HPDE6-E6E7 (cell line): ENCODE measurements at regions not wholly inside any gene's neighbourhood (a gene's known extent, or its start where the extent isn't known, plus 50 kb on each side); places are given as distances from the start of the nearest gene placed in this dataset.

ENCODE experiments used
- DNase-seq: peaks from one replicate; pipeline ENCODE4 v3.0.0; 2011; ENCODE audit warnings: missing footprints; ENCODE audit errors: extremely low spot score

DNA sequence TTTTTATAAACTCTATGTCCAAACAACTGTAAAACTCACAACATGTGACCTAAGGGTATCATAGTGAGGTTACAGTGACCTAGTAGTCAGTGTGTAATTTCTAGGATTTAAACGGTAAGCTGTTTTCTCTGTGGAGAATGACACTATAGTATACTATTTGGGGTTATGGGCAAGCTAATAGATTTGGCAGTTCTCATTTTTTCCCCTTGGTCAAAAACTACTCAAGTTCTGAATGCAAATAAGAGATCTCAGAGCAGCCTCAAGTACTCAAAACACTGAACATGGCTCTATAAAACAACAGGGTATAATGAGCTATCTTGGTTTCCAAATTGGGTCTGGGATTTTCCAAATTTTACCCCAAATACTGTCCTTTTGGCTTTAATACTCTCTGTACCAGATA lies 88.5 kb upstream of the HMCN1 start:
- no peak for DNase-seq

DNA sequence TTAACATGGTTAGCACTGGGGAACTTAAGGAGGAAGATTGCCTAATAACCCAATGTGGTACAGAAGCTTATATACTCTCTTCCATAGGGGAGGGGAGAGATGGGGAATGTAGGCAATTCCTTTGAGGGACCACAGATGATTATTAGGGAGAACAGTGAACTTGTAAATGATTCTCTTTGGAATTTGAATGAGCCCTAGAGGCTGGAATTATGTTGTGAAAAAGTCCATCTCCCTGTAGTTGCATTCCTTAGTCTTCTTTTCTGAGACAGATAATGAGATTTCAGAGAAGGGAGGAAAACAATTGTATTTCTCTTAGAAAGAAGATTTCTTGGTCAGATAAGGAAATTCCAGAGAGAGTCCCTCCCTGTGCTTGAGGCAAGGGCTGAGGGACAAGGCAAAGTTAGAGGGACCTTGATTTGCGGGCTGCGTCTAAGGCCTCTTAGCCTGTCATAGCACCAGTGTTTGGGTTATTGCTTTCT lies 89.0 kb upstream of the HMCN1 start:
- no peak for DNase-seq

DNA sequence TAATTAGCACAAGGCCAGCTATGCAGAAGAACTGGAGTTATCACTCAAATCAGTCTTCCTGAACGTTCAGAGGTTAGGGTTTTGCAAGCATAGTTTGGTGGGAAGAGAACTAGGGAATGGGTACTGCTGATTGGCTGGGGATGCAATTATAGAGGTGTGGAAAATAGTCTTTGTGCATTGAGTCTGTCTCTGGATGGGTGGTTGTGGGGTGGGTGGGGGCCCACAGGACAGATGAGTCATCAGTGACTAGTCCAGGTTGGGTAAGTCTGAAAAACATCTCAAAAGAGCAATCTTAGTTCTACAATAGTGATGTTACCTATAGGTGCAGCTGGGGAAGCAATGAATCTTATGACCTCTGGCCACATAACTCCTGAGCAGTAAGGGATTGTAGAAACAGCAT lies 89.7 kb upstream of the HMCN1 start:
- no peak for DNase-seq

DNA sequence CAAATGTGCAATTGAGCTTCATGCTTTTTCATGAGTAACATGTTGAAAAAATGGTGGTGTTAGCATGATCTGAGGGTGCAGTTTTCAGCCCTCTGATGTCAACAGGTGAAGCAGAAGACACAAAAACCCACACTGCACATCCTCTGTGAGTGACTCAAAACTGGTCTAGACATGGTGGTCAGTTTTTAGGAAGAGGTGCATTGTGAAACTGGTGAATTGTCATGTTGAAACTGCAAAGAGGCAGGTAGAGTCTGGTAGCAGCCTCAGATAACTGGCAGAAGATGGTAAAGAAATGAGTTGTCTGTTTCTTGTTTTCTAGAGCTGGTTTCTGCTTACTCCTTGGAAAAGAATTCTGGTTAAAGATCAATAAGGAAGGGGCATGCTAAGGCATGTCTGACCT lies 97.3 kb upstream of the HMCN1 start:
- peak; percentile 19 for DNase-seq

DNA sequence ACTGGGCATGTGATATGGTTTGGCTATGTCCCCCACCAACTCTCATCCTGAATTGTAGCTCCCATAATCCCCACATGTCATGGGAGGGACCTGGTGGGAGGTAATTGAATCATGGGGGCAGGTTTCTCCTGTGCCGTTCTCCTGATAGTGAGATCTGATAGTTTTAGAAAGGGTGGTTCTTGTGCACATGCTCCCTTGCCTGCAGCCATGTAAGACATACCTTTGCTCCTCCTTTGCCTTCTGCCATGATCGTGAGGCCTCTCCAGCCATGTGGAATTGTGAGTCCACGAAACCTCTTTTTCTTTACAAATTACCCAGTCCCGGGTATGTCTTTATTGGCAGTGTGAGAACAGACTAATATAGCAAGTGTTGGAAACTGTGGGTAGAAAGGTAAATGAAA lies 99.5 kb upstream of the HMCN1 start:
- no peak for DNase-seq

DNA sequence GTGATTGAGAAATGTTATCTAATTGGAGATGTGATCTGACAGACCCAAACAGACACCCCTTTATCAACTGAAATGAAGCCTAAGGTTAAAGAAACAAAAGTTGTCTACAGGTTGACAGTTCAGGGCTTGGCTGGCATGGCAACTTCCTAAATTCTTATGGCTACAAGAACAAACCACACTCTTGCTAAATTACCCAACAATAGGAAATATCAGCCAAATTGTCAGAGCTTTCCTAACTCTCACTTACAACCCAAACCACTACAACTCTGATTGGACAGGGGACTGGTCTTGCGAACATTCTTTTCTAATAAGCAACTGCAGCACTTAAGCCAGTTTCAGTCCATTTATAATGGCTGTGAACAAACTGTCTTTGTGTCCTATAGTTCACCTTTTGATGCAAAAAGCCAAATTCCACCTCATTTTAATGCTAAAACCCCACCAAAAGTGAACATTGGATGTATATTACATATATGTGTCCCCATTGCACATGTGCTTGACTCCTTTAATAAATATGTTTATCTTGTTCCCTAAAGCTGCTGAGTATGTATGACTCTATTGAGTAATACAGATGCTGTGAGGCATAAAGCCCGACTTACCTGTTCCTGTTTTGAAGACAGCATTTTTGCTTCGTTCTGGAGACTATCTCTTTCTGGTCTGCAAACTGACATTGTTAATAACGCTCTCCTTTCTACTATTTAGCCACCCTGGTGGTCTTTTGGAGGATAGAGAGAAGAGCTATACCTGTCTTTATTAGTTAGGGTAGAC lies 101.3 kb upstream of the HMCN1 start:
- DNase-seq: no peak

DNA sequence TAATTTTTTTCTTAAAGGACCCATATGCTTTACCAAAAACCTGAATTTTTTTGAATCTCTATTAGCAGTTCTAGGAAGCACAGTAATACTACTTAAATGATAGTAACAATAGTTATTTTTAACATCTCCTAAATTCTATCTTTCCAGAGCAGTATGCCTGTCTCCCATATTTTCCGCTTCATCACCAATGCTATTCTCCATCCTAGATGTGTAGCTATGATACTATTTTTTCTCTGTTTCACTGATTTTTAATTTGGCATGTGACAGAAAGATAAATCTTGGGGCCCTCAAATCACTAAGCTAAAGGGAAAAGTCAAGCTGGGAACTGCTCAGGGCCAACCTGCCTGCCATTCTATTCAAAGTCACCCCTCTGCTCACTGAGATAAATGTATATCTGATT lies 102.3 kb upstream of the HMCN1 start:
- DNase-seq: no peak

DNA sequence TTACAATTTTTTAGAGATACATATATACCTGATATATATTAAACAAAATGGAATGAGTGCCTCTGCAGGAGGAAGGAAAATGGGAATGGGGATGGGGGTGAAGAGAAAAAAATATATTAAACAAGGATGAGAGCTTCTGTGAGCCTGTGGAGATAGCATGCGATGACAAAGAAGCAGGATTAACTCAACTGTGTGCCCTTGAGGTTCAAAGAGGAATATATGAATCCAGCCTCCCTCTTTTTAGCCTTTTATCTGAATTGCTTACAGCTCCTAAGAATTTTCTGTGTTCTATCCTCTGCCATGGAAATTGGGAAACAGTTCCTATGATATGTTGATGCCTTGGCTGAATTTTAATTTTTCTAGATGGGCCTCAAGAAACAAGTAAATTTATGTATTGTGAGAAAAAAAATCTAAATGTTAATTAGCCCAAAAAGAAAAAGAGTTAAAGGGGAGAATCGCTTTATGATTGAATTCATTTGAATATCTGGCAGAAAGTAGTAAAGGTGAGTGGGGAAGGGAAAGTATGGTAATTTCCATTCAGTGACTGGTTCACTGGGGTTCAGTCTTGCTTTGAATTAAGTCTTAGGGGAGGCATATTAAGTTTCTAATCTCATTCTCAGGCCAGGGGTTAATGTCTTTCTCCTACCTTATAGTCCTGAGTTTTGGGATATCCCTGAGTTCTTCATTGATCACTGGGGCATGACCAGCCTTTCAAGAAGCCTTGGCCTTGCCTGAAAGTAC lies 106.3 kb upstream of the HMCN1 start:
- no peak for DNase-seq

DNA sequence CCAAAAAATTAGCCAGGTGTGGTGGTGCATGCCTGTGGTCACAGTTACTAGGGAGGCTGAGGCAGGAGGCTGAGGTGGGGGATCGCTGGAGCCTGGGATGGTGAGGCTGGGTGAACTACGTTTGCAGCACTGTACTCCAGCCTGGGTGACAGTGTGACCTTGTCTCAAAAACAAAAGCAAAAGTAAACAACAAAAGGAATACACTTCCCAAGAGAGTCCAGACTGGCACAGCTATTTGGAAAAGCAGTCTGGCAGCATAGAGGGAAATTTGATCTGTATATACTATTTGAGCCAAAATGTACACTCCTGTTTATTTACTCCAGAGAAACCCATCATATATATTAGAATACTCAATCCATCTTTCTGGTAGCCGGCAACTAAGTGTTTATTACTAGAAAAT lies 107.0 kb upstream of the HMCN1 start:
- DNase-seq: no peak

DNA sequence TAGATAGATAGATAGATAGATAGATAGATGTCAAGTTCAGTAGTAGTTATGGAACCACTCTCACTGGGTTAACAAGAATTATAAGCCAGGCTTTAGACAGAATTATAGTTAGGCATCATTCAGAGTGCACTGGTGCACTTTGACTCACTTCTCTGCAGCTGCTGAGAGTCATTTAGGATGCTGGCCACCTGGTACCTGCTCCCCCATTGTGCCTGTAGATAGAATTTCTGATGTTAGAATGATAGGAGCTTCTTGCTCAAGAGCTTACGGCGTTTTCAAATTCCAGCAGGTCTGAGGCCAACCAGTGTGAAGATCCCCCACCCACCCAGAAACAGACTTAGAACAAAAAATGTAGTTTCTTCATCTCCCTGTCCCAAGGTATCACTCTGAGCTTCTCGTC lies 107.8 kb upstream of the HMCN1 start:
- no peak for DNase-seq

DNA sequence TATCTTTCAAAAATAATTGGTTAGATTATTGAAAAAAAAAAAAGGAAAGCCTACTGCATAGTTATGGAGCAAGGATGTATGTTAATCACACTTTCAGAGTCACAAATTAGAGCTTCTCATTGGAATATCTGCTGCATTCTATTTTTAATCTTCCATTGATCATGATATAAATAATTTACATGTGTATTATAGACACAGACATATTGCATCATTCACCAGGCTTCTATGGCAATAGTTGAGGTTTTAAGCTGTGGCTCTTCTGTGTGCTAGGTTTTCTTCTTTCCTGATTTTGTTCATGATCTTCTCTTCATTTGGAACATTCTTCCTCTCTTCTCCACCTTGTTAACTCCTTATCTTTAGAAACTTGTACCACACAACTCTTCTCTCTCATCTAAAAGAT lies 123.2 kb upstream of the HMCN1 start:
- no peak for DNase-seq

DNA sequence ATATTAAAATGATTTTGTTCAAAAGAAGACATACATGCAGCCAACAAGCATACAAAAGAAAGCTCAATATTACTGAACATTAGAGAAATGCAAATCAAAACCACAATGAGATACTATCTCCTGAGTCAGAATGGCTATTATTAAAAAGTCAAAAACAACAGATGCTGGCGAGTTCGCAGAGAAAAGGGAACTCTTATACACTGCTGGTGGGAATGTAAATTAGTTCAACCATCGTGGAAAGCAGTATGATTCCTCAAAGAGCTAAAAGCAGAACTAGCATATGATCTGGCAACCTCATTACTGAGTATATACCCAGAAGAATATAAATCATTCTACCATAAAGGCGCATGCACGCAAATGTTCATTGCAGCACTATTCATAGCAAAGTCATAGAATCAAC lies 126.0 kb upstream of the HMCN1 start:
- DNase-seq: no peak

DNA sequence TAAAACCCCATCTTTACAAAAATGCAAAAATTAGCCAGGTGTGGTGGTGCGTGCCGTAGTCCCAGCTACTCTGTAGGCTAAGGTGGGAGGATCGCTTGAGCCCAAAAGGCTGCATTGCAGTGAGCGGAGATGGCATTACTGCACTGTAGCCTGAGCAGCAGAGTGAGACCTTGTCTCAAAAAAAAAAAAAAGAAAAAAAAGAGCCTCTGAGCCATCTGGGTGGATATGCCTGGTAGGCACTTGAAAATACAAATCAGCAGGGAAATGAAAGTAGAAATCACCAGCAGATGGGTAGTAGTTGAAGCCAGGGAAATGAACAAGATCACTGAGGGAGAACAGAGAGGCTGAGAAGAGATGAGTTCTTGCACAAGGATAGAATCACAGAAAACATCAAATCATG lies 131.0 kb upstream of the HMCN1 start:
- DNase-seq: no peak

DNA sequence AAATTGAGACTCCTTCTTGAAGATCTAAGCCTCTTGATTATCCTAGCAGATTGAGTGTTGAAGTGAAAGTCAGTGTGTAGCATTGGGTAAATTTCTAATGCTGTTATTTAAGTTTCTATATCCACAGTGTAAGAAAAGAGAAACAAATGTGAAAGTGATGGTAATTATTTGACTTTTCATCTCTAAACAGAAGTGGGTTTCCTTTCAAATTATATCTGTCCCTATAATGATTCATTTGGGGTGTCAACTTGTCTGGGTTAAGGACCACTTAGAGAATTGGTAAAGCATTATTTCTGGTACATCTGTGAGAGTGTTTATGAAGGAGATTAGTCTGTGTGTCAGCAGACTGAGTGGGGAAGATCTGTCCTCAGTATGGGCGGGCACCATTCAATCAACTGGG lies 133.0 kb upstream of the HMCN1 start:
- no peak for DNase-seq

DNA sequence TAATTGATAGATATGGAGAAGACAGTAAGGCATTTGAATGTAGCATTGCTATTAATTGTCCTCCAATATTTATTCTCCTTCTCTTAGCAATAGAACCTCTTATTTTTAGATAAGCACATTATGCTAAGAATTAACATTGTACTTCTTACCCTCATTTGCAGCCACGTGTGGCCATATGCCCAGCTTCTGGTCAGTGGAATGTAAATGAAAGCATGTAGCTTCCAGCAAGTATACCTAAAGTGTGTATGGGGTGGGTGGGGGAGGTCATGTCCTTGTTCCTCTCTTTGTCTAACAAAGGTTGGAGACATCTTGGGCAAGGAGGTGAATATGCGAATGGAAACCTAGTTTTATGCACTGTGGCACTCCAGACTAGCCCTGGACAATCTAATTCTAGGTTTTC lies 133.6 kb upstream of the HMCN1 start:
- DNase-seq: no peak

DNA sequence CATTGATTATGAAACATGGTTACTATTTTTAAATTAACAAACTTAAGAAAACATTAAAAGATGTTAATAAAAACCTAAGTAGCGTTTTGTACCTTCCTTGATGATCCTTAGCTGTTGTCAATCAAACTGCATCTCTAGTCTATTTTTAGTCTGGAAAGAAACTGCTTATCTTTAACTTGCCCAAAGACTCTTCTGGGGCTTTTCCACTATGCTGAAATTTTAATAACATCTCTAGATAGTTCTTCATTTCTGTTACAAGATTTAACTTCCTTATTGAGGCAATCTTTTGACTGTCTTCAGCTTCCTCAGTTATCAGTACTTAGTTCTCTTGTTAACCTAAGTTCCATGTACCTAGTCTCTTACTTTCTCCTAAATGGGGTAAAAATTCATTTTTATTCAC lies 135.9 kb upstream of the HMCN1 start:
- no peak for DNase-seq

DNA sequence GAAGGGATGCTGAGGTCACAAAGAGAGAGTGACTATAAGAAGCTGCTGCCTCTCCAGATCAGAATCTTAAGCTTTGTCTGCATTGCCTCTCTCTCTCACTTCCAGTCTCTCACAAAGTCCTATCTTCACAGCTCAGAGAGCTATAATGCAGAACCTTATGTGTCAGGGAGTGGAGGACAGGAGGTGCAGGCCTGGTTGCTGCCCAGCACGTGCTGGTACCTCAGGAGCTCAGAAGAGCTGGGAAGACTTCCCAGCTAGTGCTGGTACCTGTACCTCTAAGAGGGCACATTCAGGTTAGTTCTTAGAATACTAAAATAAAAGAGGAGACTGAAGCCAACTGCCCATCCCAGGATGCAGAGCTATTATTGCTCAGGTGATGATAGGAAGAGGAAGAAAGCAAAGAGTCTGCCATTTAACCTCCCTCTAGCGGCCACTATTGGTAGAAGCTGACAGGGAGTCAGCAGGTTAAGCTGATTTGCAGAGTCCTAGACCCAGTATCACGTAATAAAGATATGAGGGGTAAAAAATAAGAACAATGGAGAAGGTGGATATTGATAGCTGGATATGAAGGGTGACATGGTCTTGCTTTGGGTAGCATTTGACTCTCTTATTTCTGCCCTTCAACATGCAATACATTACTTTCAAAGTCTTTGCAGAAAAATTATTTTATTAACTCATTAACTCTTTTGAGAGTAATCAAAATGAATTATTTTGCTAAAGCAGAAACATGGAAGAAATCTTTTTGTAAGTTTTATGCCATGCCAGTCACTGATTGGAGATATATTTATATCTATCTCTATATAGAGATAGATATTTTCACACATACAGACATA lies 138.1 kb upstream of the HMCN1 start:
- peak; percentile 57 for DNase-seq

DNA sequence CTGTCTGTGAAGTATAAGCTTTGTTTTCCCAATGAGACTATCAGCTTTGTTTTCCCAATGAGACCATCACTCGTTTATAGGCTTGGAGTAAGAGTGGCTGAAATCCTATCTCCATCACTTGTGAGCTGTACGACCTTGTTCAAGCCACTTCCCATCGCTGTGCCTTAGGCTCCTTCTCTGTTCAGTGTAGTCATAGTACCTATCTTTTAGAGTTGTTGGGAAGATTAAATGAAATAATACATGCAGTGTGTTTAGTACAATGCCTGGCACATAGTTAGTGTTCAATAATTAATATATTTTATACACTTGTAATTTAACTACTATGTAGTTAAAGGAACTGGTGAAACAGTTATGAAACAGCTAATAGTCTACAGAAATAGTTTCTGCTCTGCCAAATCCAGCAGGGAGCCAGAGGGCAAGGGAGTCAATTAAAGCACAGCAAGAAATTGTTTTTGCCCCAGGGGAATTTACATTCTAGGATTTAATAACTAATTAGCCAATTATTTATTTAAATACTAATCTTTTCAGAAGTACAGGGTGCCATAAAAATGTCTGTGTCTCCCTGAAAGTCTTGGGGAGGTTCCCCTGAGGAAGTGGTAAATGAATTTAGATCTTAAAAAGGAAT lies 139.3 kb upstream of the HMCN1 start:
- DNase-seq: no peak

DNA sequence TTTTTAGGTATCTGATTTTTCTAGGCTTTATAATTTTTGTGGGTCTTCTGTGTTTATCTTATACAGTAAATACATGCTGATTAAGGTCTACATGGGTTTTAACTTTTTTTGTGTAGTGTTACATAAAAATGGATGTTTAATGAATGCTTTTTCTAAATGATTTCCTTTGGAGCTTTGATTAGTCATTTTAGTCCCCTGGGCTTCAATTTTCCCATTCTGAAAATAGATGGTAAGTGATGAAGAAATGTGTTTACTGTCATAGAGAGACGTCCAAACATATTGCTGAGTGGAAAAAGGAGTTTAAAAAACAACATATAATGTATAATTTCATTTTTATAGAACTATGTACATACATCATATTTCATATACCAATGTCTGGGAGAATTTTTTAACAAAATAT lies 140.9 kb upstream of the HMCN1 start:
- DNase-seq: no peak

DNA sequence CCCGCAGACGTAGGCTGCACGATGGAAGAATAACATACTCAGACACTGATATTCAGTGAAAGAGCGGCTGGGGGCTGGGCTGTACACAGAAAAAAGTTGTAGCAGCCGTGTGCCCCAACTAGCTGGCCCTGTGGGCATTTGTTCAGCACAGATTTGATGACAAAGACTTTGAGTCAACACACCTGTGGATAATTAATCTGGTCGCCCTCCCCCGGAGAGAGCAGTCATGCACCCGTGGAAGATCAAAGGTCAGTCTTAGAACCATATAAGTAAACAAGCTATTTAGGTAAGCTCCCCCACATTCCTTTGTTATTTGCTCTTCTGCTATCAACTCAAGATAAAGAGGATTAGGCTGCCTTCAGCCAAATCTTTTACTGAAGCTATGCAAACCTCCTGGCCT lies 148.4 kb upstream of the HMCN1 start:
- no peak for DNase-seq

DNA sequence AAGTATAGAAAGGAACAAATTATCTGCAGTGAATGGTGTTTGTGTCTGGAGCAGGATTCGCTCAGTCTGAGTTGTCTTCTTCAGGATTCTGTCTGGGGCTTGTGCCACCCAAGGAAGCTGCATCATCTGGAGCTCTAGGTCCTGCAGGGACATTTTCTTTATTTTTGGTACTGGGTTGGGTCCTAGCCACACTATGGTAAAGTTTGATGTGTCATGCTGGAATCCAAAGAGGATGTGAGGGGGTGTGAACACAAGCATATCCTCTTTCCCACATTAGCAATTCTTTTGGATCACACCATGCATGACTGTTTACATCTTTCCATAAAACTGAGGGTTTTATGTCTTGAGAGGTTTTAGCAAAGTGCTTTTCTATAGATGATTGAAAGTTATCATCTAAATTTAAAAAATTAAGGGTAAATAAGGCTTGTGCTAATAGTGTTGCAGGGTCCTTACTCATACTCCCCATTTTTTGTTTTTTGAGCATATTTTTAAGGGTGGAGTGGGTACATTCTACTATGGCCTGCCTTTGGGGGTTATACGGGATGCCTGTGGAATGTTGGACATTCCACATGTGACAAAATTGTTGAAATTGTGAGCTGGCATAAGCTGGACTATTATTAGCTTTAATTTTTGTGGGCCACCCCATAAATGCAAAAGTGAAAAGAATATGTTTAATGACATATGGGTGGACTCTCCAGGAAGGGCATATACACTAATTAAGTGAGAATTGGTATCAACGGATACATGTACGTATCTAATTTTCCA lies 152.0 kb upstream of the HMCN1 start:
- no peak for DNase-seq
